GM19463 (cell line): ENCODE measurements at regions not wholly inside any gene's neighbourhood (a gene's known extent, or its start where the extent isn't known, plus 50 kb on each side); places are given as distances from the start of the nearest gene placed in this dataset.

Experiments
- ATAC-seq: cut with Tn5 transposase; IDR thresholded peaks from one replicate; pipeline ENCODE4 v1.9.1; 2021; ENCODE audit warnings: mild to moderate bottlenecking, moderate library complexity; ENCODE audit not compliant: unreplicated experiment

DNA sequence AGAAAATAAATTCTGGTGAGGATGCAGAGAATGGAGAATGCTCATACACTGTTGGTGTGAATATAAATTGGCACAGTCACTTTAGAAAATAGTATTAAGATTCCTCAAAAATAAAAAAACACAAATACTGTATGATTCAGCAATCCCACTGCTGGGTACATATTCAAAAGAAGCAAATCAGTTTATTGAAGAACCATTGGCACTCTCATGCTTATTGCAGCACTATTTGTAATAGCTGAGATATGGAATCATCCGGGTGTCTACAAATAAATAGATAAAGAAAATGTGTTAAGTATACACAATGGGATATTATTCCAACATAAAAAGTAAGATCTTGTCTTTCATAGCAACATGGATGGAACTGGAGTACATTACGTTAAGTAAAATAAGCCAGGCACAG, 579.4 kb upstream of the SEL1L start:
- ATAC-seq = no peak

DNA sequence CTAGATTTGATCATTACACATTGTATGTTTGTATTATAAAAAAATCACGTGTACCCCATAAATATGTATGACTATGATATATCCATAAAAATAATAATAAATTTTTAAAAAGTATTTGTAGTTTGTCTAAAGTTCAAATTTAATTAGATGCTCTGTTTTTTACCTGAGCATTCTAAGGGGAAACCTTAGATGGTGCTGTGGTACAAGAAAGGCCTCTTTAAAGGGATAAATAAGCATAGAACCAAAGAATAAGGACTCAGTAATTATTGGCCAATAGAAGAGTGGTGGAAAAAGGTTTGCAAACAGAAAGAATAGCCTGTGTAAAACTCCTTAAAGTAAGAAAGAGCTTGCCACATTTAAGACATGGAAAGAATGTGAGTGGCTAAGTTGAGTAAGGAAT, 580.1 kb upstream of the SEL1L start:
- ATAC-seq = no peak

DNA sequence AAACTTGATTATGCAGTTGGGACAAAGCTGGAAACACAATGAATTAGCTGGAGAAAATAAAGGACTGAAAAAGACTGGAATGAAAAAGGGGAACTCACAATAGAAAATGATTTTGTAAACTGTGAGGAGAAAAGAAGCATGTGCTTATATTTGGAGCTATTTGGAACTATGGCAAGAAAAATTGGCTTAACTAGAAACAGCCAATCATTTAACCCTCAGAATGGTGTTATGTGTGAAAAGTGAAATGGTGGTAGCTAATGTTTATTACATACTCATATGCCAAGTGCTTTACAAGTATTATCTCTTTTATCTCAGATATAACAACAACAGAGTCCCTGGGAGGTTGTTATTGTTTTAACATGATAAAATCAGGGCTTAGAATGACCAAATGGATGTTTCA, 583.1 kb upstream of the SEL1L start:
- no peak for ATAC-seq

DNA sequence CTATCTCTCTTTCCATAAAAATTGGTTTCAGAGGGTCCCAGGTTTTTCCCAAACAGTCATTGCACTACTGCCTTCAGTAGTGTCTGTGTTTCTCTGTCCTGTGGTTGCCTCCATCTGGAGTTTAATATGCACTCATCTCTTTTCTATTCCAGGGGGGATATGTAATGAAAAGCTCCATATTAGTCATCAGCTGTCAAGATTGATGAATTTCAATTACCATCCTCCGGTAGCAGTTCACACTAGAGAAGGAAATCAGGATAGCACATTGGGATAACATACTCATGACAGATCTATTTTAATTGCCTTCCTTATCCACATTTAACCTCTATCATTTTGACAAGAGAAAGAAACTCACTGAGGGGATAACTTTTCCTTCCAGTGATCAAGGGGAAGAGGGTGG, 589.0 kb upstream of the SEL1L start:
- ATAC-seq = no peak

DNA sequence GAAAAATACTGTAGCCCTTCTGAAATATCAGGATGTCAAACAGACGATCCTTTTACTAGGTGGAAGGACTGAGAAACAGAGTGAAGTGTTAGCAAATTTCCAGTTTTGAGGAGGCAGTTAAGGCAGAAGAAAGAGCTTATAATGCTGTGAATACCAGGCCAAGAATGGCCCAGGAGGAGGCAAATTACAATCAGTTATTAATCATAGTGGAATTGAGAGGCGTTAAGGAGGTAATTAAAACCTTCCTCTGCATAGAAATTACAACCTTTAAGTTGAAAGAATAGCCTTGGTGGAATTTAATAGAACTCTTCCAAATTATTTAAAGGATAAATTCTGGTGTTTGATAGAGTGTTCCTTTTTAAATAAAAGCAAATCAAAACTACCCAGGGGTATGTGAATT, 590.9 kb upstream of the SEL1L start:
- no peak for ATAC-seq

DNA sequence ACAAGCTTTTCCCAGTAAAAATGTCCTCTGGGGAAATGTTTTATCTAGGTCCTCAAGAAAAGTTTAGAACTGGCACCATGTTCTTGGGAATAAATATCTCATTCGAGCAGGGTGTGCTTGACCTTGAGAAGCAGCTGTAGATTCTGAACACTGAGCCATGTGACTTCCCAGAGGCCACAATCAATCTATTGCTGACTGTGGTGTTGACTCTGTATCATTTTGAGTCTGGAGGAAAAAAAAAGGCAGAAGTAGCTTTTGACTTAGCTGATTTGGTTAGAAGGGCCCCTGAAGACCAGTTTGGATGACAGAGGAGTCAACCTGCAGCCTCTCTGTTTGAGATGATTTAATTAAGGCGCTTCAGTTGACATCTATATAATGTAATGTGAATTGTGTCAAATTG, 592.4 kb upstream of the SEL1L start:
- ATAC-seq = no peak

DNA sequence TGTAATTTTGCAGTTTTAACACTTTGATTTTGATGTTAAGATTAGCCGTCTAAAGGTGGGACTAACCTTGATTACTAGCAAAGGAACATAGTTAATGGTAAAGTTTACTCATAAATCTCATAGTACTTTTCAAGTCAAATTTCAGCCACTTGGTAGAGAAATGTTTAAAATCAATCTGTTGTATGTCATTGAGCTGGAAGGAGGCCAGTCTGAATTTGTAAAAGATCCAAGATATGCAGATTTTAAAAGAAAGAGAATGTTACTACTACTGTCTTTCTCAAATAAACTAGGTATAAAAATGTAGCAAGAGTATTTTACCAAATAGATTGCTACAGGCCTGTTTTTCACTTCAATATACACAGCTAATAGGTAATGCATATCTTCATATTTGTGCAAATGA, 600.8 kb upstream of the SEL1L start:
- no peak for ATAC-seq

DNA sequence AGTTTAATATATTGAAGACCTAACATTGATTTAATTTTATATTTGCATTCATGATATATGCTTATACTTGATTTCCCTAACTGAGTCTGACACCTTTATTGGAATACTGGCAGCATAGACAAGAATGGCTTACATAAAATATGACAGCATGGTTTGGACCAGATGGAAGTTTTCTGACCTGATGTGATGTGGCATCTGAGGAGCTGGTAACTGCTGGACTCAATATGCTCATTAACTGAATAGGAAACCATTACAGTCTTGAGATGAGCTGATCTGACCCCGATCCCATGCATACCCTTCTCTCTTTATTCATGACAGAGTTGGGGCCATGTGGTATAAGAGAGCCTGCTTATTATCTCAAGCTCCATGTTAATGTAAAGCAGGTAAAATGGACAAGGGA, 604.8 kb upstream of the SEL1L start:
- no peak for ATAC-seq

DNA sequence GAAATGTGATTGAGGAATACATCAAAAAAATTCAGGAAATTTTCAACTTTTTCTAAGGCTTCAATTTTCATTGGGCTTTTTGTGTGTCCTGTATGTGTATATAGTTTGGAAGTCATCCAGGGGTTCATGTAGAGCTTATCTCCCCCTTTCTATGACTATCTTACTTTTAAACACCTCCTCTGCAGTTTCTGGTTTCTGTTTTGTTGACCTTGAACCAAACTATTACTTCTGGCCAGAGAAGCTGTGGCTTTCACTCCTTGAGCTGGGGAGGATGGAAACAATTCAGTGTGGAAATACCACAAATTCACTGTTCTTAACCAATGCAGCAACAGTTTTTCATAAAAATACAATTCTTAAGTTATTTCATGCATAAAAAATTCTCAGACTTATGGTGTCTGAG, 613.2 kb upstream of the SEL1L start:
- no peak for ATAC-seq

DNA sequence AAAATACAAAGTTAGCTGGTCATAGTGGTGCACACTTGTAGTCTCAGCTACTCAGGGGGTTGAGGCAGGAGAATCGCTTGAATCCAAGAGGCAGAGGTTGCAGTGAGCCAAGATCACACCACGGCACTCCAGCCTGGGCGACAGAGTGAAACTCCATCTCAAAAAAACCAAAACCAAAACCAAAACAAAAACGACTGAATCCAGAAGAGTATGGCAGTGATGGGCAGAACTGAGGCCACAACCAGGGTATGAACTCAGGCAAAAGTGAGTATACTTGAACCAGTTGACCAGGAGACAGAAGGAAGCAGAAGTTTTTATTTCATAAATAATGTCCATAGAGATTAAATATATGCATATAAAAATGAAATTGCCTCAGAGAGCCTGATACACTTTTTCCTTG, 620.0 kb upstream of the SEL1L start:
- ATAC-seq = no peak

DNA sequence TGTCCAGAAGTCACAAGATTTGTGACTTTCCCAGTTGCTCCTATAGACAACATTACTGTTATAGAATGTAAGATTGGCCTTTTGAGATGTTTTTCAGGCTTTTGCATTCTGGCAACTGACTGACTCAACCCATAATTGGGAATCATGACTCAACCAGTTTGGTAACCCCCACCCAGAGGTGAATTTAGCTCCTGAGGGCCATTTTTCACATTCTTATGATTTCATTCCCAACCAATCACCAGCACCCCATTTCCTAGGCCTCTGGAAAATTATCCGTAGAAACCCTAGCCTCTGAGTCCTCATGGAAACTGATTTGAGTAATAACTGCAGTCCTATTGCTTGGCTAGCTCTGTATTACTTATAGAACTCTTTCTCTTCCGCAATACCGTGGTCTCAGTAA, 626.0 kb upstream of the SEL1L start:
- no peak for ATAC-seq

DNA sequence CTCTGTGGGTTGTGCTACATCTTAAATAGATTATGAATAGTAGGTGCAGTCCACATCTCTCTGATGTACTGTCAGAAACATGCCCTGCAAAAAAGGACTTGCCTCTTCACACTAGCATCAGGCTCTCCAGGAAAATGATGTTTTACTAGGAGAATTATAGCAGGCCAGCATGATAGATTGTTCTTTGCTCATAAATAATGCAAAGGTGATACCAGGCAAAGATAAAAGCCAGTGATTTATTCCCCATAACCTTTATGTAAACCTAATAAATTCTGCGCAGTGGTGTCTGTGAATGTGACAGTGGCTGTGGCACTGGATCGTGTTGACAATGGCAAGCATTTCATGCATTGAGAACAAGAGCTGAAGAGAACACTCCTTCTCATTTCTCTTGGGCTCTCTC, 646.5 kb upstream of the SEL1L start:
- no peak for ATAC-seq

DNA sequence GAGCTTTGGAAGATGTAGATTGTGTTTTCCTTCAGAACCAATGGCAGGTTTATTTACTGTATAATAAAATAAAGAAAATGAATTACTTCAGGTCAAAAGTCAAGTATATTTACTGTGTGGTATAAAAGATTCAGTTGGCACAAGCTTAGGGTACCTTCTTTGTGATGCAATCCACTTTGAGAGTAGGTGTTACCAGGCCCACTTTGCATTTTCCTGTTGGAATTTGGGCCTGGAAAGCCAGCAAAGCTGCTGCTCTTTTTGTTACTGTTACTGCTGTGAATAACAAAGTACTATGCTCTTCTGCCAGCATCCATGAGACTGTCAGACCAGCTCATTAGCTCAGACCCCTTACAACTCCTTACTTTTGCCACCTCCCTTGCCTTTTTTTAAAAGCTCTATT, 649.0 kb upstream of the SEL1L start:
- ATAC-seq = no peak

DNA sequence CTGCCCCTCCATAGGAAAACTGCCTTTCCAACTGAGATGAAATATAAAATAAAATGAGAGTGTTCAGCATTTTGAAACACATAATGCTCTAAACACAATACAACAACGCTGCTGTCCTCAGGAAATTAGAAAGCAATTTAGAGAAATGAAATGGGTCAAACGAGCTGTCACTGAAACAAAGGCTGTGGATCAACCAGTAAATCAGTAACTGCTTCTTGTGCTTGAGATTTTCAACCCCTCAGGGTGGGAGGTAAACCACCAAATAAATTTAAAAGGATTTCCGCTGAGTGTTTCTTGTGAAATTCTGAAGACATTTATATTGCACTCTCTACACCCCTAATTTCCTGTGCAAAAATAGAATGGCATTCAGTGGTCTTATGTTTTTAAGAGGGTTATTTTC, 657.1 kb upstream of the SEL1L start:
- no peak for ATAC-seq

DNA sequence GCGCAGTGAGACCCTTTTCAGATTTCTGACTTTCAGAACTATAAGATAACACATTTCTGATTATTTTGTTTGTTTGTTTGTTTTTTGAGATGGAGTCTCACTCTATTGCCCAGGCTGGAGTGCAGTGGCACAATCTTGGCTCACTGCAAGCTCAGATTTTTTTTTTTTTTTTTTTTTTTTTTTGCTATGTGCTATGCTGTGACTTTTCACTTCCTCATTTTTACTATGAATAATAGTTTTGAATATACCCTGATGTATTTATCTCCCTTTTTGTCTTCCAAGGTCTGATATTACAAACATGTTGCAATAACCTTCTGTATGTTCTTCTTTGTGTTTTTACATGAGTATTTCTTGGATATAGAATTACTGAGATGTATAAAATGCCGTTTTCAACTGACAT, 658.7 kb upstream of the SEL1L start:
- ATAC-seq = no peak

DNA sequence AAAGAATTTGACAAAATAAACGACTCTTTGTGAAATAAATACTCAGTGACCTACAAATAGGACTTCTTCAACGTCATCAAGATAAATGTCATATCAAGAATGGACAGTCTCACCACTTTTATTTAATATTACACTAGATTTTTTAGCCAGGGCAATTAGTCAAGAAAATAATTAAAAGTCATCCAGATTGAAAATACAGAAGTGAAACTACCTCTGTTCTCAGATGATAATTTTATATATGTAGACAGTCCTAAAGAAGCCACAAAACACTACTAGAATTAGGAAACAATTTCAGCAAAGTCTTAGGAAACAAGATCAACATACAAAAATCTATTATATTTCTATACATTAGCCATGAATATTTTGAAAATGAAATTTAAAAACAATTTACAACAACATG, 689.6 kb upstream of the SEL1L start:
- ATAC-seq = no peak

DNA sequence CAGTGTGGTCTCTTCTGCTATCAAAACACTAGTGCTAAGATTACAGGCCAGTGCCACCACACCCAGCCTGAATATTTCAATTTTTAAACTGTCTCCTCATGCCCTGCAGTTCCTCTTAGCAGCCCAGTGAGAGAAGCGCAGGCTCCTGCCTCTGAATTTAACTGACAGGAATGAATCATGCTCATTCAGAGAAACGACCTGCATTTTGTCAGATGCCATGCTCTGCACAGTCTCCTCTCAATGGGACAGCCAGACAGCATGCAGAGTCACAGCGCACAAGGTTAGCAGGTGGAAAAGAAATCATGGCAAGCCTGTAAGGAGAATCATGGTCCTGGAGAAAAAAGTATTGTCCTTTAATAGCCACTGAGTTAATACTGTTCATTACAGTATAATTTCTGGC, 691.0 kb upstream of the SEL1L start:
- no peak for ATAC-seq

DNA sequence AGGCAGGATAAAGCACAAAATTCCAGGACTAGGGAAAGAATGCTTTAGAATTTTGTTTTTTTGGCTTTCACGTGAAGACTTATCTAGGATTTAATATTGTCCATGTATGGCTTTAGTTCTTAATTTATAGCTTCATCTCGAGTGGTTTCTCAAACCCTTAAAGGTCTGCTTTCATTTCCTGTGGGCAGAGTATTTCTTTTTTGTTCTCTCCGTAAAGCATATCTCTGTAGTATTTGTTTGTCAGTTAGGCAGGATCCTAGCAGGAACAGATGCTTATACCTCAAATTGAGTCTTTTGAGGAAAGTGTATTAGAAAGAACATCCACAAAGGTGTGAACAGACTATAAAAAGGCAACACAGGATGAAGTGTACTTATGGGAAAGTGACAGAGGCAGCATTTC, 697.1 kb upstream of the SEL1L start:
- no peak for ATAC-seq

DNA sequence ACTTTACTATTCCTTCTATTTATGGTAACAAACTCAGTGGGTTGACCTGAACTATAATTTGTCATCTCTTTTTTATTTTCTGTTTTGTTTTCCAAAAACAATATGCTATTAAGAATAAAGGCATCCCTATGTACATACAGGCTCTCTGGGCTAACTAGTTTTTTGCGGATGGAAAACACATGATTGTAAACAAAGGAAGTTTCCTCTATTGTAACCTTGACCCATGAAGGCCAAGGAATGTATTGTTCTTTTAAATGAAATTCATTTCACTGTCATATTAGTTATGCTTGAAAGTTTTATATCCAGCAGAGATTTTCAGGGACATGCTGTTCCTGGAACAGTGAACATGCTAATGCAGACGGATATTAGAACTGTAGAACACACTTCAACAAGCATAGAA, 705.0 kb upstream of the SEL1L start:
- no peak for ATAC-seq

DNA sequence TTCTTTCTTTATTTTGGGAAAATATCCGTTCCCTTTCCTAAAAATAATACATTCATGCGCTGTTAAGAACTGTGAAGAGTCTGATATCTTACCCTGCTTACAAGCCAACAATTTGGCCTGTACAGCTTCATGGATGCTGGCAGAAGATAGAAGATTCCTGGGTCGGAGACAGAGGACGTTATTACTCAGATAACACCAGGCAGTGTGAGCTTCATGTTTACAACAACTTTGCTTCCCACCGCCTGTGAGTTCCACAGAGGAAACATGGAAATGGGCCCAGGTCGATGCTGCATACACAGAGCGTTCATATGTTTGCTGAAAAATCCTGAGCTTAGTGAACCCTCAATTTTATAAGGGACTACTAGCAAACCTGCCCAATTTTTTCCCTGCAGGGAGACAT, 705.6 kb upstream of the SEL1L start:
- no peak for ATAC-seq

DNA sequence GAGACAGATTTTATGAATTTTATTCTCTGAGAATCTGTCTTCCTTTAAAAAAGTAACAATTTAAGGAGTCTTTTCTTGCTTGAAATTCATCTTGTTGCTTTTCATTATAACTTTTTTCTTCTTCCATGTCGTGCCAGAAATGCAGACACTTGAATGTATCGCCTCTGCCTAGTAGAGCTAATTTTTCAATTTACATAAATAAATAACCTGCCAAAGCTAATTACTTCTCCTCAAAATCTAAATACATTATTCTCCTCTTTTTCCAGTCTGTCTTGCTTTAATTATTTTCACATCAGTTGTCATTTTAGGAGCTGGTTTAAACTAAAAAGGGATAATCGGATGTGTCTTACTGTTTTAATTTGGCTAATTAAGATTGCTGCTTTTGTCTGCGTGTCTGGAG, 711.1 kb upstream of the SEL1L start:
- ATAC-seq = no peak

DNA sequence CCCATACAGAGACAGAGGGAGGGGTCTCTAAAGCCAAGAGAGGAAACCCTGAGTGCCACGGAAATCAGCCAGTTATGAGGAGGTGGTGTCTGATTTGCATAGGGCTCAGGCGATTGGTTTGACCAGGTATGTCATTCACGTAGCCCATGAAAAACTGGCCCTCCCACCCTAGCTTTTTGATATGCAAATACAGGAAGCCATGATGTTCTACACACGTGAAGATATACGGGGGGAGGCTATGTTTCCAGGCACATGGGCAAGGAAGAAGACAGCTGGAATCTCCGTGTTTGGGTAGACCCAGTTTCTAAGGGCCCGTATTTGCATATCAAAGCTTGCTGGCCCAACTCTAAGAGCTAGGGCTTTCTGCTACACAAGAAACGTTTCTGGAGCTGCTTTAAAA, 717.8 kb upstream of the SEL1L start:
- no peak for ATAC-seq

DNA sequence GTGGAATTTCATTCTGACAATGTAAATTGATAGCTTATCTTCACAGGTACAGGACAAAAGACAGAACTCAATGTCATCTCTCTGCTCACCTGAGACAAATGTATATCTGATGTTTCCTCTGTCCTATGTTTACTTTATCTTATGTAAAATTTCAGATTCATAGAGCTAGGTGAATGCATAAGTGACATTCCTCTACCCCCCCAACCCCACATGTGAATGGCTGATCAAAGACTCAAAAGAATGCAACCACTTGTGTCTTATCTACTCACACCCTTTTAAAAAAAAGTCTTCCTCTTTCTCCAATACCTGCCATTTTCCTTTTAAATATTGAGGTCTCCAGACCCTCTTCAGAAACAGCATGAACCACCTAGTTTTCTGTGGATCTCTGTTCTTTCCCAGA, 736.6 kb upstream of the SEL1L start:
- ATAC-seq = no peak

DNA sequence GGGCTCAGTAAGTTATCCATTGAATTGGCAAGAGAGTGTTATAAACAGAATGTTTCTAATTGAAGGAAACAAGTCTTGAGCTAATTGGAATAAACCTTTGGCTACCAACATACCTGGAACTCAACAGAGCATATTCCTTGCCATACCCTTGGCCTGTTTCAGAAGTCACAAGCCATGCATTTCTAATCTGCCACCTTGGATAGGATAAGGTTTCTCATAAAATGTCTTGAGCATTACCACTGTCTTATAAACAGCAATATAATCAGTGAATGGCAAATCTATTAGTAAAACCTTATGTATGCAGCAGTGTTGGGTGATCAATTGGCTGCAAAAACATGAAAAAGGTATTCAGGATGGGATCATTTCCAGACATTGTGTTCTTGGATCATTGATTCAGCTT, 765.2 kb upstream of the SEL1L start:
- no peak for ATAC-seq
